ENCODE measurements at regions not wholly inside any gene's neighbourhood (a gene's known extent, or its start where the extent isn't known, plus 50 kb on each side); places are given as distances from the start of the nearest gene placed in this dataset.
"Not testable (repeated sequence)": the region's sequence is repeated elsewhere in the genome, so short reads cannot be mapped to it uniquely, and the experiment has no call there.

- TF ChIP-seq PREB (CRISPR knock-in tag; IDR thresholded peaks at IDR 0.05) (no peak), TEAD1 (CRISPR knock-in tag; IDR thresholded peaks at IDR 0.05) (no peak)
Observed at GRCh38 chr9:93750045-93750444, 173.7 kb downstream of the PHF2 start (continued).

- FAIRE-seq; H3K9ac ChIP-seq (ENCODE audit: insufficient read depth in 1 of 2, low read depth in 2 of 2, low read length in 2 of 2); ATAC-seq; H3K4me1 ChIP-seq (replicated peaks in 1 of 2; ENCODE audit: control insufficient read depth in 2 of 2, insufficient read depth in 2 of 2, low read length in 2 of 2); H3K79me2 ChIP-seq (ENCODE audit: control insufficient read depth, insufficient read depth, low read length); H3K9me3 ChIP-seq (replicated peaks; ENCODE audit: control insufficient read depth, insufficient read depth, low read depth, low read length); H2AFZ ChIP-seq (ENCODE audit: low read depth, low read length); in situ Hi-C loops (cut with MboI); H3K9me1 ChIP-seq (ENCODE audit: control insufficient read depth, insufficient read depth, low read length); H3K4me3 ChIP-seq; H3K27ac ChIP-seq (ENCODE audit: extremely low read depth, low read depth, low read length); H3K36me3 ChIP-seq (ENCODE audit: control insufficient read depth, insufficient read depth, low read length); H3K4me2 ChIP-seq (ENCODE audit: insufficient read depth, low read length); intact Hi-C loops (cut with micrococcal nuclease); CTCF ChIA-PET (ENCODE audit: low intra/inter-chr PET ratio); BruUV-seq (replicated peaks); H4K20me1 ChIP-seq (replicated peaks; ENCODE audit: control insufficient read depth, insufficient read depth, low read length); H3K27me3 ChIP-seq (ENCODE audit: control insufficient read depth in 2 of 2, insufficient read depth in 2 of 2, low read length in 2 of 2); POLR2A ChIA-PET: not testable (repeated sequence)
- peak; percentile 76 for TF ChIP-seq ZNF280A (IDR thresholded peaks at IDR 0.05; ENCODE audit: low read depth, partially characterized antibody)
- TF ChIP-seq CBX1 (IDR thresholded peaks at IDR 0.05; ENCODE audit: low read depth) = 0 out of 2 replicates have a peak, but pooled peaks have one; percentile 59
- TF ChIP-seq CBX3 (IDR thresholded peaks at IDR 0.05; ENCODE audit: borderline replicate concordance in 1 of 2, low read length in 2 of 2) = 0 out of 3 replicates have a peak, but pooled peaks of 1 of the 2 experiments have one; percentile 32
- TF ChIP-seq CBX5 (IDR thresholded peaks at IDR 0.05; ENCODE audit: borderline replicate concordance, low read depth) = peak; percentile 89; the same call in 1 of the 2 replicates
- TF ChIP-seq TRIM28 (IDR thresholded peaks at IDR 0.05) = peak; percentile 67; the same call in 1 of the 2 replicates
- WGBS (ENCODE audit: insufficient coverage, low coverage, missing lambda C conversion rate) = no CpG with 5 or more reads among the region's 1 CpG
- peak in 1 of 4 experiments; percentile 2 for DNase-seq (ENCODE audit: extremely low read depth in 1 of 4, low spot score in 3 of 4)
Observed at GRCh38 chr9:93748827-93749226, 172.4 kb downstream of the PHF2 start.
